ENCODE measurements at regions not wholly inside any gene's neighbourhood (a gene's known extent, or its start where the extent isn't known, plus 50 kb on each side); places are given as distances from the start of the nearest gene placed in this dataset.

- Histone ChIP-seq H3K4me3 (no peak overlapping the region), H3K36me3 (replicated peaks) (no peaks in the 10 kb centered on the region), H3K27me3 (ENCODE audit: low read depth) (peaks cover 42% of the 10 kb centered on the region), H3K9me3 (no peaks in the 10 kb centered on the region), H3K4me1 (no peaks in the 10 kb centered on the region)
- no peak for DNase-seq (ENCODE audit: low spot score in 2 of 2)
- in situ Hi-C loops (cut with MboI; ENCODE audit: low sequenced_read_pairs): no loop called here
Observed at GRCh38 chr1:29474274-29475244, 238.2 kb downstream of the PTPRU start.

DNA sequence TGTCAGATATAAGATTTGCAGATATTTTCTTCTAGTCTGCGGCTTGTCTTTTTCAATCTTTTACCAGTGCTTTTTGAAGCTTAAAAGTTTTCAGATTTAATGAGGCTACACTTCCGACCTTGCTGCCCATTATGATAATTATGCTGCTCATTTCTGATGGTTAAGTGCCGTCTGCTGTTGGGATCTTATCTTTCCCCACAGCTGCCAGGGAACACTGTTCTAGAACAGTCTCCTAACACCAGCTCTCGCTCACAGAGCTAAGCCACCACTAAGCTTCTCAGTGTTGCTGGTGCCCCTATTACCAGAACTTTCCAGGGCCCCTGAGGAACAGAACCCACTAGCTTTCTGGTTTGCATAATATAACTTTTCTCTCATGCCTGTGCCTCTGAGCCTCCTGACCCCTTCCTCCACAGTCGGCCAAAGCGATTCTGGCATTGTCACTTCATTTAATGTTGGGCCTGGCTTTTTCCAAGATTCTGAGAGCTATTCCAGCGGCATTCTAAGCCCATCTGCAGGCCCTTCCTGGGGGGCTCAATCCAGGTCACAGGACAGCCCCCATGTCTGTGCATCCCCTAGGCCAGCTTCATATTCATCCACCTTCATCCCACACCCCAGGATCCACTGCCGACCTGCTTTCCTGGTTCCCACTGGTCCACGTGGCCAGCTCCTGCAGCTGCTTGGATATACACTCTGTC is 237.0 kb downstream of the PTPRU start:
- no peaks in the 10 kb centered on the region for H3K9me3 ChIP-seq
- H3K27me3 ChIP-seq (ENCODE audit: low read depth): peaks cover 38% of the 10 kb centered on the region
- no peaks in the 10 kb centered on the region for H3K36me3 ChIP-seq (replicated peaks)
- no peak overlapping the region for H3K4me3 ChIP-seq
- in situ Hi-C loops (cut with MboI; ENCODE audit: low sequenced_read_pairs): no loop called here
- no peaks in the 10 kb centered on the region for H3K4me1 ChIP-seq
- DNase-seq (ENCODE audit: low spot score in 2 of 2): no peak

DNA sequence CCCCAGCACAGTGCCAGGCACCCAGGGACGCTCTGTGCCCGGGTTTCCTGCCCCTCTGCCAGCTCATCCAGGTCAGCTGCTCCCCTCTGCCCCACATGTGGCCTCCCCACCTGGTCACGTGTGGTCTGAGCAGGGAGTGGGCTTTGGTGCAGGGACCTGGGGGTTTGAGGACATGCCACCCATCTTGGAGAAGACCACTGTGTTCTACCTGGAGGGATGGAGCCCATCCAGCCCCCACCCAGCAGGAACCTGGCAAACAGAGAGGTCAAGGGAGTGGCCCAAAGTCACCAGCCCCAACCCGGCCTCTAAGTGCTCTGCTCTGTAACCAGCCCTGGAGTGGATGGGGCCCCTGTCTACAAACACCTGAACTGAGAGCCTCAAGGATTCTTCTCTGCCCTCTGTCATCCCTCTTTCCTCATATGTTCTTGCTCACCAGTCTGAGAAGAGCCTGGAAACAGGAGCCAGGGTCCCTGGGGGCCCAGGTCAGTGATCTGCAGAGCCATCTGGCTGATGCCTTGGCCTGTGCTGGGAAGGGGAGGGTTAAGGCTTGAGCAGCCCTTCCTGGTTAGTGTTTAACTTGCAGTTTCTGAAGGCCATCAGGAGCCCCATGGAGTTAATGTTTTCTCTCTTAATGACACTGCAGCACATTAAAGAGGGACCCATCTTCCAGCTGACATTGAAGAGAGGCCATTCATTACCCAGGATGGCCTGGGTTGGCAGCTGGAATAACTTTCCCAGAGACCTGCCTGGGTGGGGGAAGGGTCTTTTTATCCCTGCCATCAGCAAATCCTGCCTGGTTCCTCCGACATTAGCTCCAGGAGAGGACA is 235.4 kb downstream of the PTPRU start:
- DNase-seq (ENCODE audit: low spot score in 2 of 2): no peak
- no peaks in the 10 kb centered on the region for H3K36me3 ChIP-seq (replicated peaks)
- H3K4me3 ChIP-seq: no peak overlapping the region
- H3K27me3 ChIP-seq (ENCODE audit: low read depth): peaks cover 38% of the 10 kb centered on the region
- in situ Hi-C loops (cut with MboI; ENCODE audit: low sequenced_read_pairs): no loop called here
- no peaks in the 10 kb centered on the region for H3K9me3 ChIP-seq
- H3K4me1 ChIP-seq: no peaks in the 10 kb centered on the region

DNA sequence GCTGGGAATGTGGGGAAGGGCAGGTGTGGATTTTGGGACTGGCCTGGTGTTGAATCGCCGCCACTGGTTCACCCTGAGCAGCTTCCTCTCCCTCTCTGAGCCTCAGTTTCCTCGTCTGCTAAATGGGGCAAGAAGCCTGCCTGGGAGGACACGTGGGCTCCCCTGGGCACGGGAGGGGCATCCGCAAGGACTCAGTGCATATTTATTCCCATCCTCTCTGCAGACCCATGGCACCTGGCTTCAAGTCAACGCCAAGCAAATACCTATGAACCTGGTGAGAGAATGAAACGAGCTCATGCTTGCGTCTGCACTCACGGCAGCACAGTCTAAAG is 234.4 kb downstream of the PTPRU start:
- H3K9me3 ChIP-seq: no peaks in the 10 kb centered on the region
- H3K36me3 ChIP-seq (replicated peaks): no peaks in the 10 kb centered on the region
- peaks cover 29% of the 10 kb centered on the region for H3K27me3 ChIP-seq (ENCODE audit: low read depth)
- H3K4me3 ChIP-seq: no peak overlapping the region
- no peaks in the 10 kb centered on the region for H3K4me1 ChIP-seq
- in situ Hi-C loops (cut with MboI; ENCODE audit: low sequenced_read_pairs): no loop called here
- no peak for DNase-seq (ENCODE audit: low spot score in 2 of 2)

DNA sequence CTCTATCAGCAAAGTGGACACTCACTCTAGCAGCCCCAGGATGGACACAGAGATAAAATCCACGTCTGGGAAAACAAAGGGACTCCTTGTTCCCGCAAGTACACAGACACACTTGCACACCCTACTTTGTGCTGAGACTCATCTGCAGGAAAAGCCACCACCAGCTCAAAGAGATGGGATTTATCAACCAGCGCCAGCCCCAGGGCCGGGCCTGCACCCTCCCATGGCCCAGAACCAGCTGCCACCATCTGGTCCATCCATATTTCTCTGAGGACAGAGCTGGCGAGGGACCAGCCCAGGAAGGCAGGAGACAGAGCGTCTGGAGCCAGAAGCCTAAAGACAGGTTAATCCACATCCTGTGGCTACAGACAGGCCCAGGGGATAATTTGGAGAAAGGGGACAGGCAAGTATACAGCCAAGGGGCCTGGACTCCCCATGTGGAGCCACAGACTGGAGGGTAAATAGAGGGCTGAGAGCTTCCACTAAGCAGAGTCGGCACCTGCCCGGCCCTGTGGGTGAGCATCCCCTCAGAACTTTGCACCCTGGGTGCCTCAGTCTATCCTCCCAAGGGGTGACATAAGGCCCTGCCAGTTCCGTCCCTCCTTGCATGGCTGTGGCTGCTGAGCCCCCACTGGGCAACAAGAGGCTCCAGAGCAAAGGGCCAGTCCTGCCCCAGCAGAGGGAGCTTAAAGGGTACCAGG is 233.9 kb downstream of the PTPRU start:
- DNase-seq (ENCODE audit: low spot score in 2 of 2): no peak
- no peaks in the 10 kb centered on the region for H3K9me3 ChIP-seq
- peaks cover 24% of the 10 kb centered on the region for H3K27me3 ChIP-seq (ENCODE audit: low read depth)
- H3K4me3 ChIP-seq: no peak overlapping the region
- no peaks in the 10 kb centered on the region for H3K36me3 ChIP-seq (replicated peaks)
- H3K4me1 ChIP-seq: no peaks in the 10 kb centered on the region
- in situ Hi-C loops (cut with MboI; ENCODE audit: low sequenced_read_pairs): no loop called here

DNA sequence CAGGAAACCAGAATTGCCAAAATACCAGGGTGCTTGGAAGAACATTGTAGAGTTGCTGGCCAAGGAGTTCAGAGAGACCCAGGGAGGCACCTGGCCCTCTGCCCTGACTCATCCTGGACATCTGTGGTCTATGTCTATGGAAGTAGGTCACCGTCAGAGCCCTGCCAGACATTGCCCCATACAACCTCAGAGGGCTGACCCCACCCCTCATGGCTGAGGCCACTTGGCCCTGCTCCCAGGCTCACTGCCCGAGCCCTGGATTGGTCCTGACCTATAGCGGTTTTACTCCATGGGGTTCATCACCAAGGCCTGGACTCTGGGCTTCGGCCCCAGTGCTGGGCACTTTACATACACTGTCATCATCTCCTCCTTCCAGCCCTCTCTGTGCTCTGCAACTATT is 233.1 kb downstream of the PTPRU start:
- no peaks in the 10 kb centered on the region for H3K9me3 ChIP-seq
- in situ Hi-C loops (cut with MboI; ENCODE audit: low sequenced_read_pairs): no loop called here

GRCh38 chr1:29467989-29468900 is 231.9 kb downstream of the PTPRU start:
- in situ Hi-C loops (cut with MboI; ENCODE audit: low sequenced_read_pairs): no loop called here
- Histone ChIP-seq H3K36me3 (replicated peaks) (no peaks in the 10 kb centered on the region), H3K4me1 (no peaks in the 10 kb centered on the region), H3K4me3 (no peak overlapping the region), H3K27me3 (ENCODE audit: low read depth) (peaks cover 12% of the 10 kb centered on the region), H3K9me3 (no peaks in the 10 kb centered on the region)
- DNase-seq (ENCODE audit: low spot score in 2 of 2): no peak

More for the DNA sequence above, 233.1 kb downstream of the PTPRU start:
- H3K36me3 ChIP-seq (replicated peaks): no peaks in the 10 kb centered on the region
- peaks cover 21% of the 10 kb centered on the region for H3K27me3 ChIP-seq (ENCODE audit: low read depth)
- no peaks in the 10 kb centered on the region for H3K4me1 ChIP-seq
- DNase-seq (ENCODE audit: low spot score in 2 of 2): no peak
- H3K4me3 ChIP-seq: no peak overlapping the region

DNA sequence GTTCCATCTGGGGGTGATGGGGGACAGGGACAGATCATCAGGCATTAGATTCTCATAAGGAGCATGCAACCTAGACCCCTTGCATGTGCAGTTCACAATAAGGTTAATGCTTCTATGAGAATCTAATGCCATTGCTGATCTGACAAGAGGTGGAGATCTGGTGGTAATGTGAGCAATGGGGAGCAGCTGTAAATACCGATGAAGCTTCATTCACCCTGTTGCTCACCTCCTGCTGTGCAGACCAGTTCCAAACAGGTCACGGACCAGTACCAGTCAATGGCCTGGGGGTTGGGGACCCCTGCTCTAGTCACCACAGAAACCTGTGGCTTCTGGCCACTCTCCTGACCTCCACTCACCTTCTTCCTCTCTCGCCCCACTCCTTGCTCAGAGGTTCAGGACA is 229.9 kb downstream of the PTPRU start:
- Histone ChIP-seq H3K4me3 (no peak overlapping the region), H3K27me3 (ENCODE audit: low read depth) (no peaks in the 10 kb centered on the region; the same call in 1 of the 2 replicates), H3K4me1 (no peaks in the 10 kb centered on the region), H3K36me3 (replicated peaks) (no peaks in the 10 kb centered on the region), H3K9me3 (no peaks in the 10 kb centered on the region)
- no peak for DNase-seq (ENCODE audit: low spot score in 2 of 2)
- in situ Hi-C loops (cut with MboI; ENCODE audit: low sequenced_read_pairs): no loop called here

- in situ Hi-C loops (cut with MboI; ENCODE audit: low sequenced_read_pairs): no loop called here
- H3K4me3 ChIP-seq: no peak overlapping the region
- DNase-seq (ENCODE audit: low spot score in 2 of 2): peak in 1 of 2 experiments; percentile 32
- no peaks in the 10 kb centered on the region for H3K4me1 ChIP-seq
- no peaks in the 10 kb centered on the region for H3K9me3 ChIP-seq
- no peaks in the 10 kb centered on the region for H3K36me3 ChIP-seq (replicated peaks)
- no peaks in the 10 kb centered on the region for H3K27me3 ChIP-seq (ENCODE audit: low read depth)
Observed at GRCh38 chr1:29465755-29466154, 229.4 kb downstream of the PTPRU start.

DNA sequence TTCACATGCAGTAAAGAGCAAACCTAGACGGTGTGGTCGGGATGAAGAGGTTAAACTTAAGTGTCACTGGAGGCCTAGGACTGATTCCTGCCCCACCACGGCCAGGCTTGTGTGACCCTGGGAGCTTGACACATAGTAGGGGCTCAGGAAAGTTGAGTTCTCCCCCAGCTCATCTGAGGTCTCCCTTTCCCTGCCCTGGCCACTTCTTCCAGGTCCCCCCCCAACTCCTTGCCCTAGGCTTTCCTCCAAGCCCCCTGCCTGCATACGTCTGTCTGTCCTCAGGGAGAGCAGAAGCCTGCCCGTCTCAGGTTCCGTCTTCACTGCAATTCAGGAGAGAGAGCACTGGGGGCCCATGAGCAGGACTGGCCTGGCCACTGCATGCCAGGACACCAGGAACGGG is 225.8 kb downstream of the PTPRU start:
- Histone ChIP-seq H3K4me3 (no peak overlapping the region), H3K36me3 (replicated peaks) (no peaks in the 10 kb centered on the region), H3K4me1 (no peaks in the 10 kb centered on the region), H3K27me3 (ENCODE audit: low read depth) (peaks cover 9% of the 10 kb centered on the region; the same call in 1 of the 2 replicates), H3K9me3 (no peaks in the 10 kb centered on the region)
- in situ Hi-C loops (cut with MboI; ENCODE audit: low sequenced_read_pairs): no loop called here
- DNase-seq (ENCODE audit: low spot score in 2 of 2): no peak

- no peak for DNase-seq (ENCODE audit: low spot score in 2 of 2)
- H3K36me3 ChIP-seq (replicated peaks): no peaks in the 10 kb centered on the region
- no peak overlapping the region for H3K4me3 ChIP-seq
- peaks cover 9% of the 10 kb centered on the region; the same call in 1 of the 2 replicates for H3K27me3 ChIP-seq (ENCODE audit: low read depth)
- no peaks in the 10 kb centered on the region for H3K4me1 ChIP-seq
- in situ Hi-C loops (cut with MboI; ENCODE audit: low sequenced_read_pairs): no loop called here
- H3K9me3 ChIP-seq: no peaks in the 10 kb centered on the region
Observed at GRCh38 chr1:29461115-29461739, 224.9 kb downstream of the PTPRU start.

GRCh38 chr1:29460694-29461093 is 224.4 kb downstream of the PTPRU start:
- in situ Hi-C loops (cut with MboI; ENCODE audit: low sequenced_read_pairs): no loop called here
- Histone ChIP-seq H3K9me3 (no peaks in the 10 kb centered on the region), H3K4me1 (no peaks in the 10 kb centered on the region), H3K4me3 (no peak overlapping the region), H3K36me3 (replicated peaks) (no peaks in the 10 kb centered on the region), H3K27me3 (ENCODE audit: low read depth) (peaks cover 9% of the 10 kb centered on the region; the same call in 1 of the 2 replicates)
- DNase-seq (ENCODE audit: low spot score in 2 of 2): no peak

Data from HAP-1 (cell line).